Smooth muscle cell (in vitro differentiated cells): ENCODE measurements at regions not wholly inside any gene's neighbourhood (a gene's known extent, or its start where the extent isn't known, plus 50 kb on each side); places are given as distances from the start of the nearest gene placed in this dataset.
A peak's percentile ranks its signal among the peaks of the same experiment; 100 is the strongest.

Experiments
- DNase-seq: peaks from one replicate; lab custom pipeline; 2025; ENCODE audit not compliant: unreplicated experiment; lab: John Stamatoyannopoulos, UW
- H2AFZ ChIP-seq: fragments of 200-600 bp; sonication (generic); 2 replicates; pipeline ENCODE4 v1.6.0; 2016; ENCODE audit warnings: antibody characterized with exemption, low read depth, mild to moderate bottlenecking
- H3F3A ChIP-seq: fragments of 200-600 bp; sonication (generic); 2 replicates; pipeline ENCODE4 v1.6.0; 2017; ENCODE audit warnings: antibody characterized with exemption, low read depth
- H3K27ac ChIP-seq: fragments of 200-600 bp; sonication (generic); 2 replicates; pipeline ENCODE4 v1.5.1; 2016; ENCODE audit warnings: low read depth, mild to moderate bottlenecking
- H3K27me3 ChIP-seq: fragments of 200-600 bp; sonication (generic); 2 replicates; pipeline ENCODE4 v1.6.1; 2016; ENCODE audit warnings: low read depth, mild to moderate bottlenecking
- H3K36me3 ChIP-seq: fragments of 200-600 bp; sonication (generic); 2 replicates; pipeline ENCODE4 v1.5.1; 2016; ENCODE audit warnings: low read depth
- H3K4me1 ChIP-seq: fragments of 200-600 bp; sonication (generic); 2 replicates; pipeline ENCODE4 v1.5.1; 2016; ENCODE audit warnings: low read depth
- H3K4me2 ChIP-seq: fragments of 200-600 bp; sonication (generic); 2 replicates; pipeline ENCODE4 v1.6.0; 2016; ENCODE audit warnings: mild to moderate bottlenecking
- H3K4me3 ChIP-seq: fragments of 200-600 bp; sonication (generic); 2 replicates; pipeline ENCODE4 v1.5.1; 2016; ENCODE audit warnings: mild to moderate bottlenecking
- H3K79me2 ChIP-seq: fragments of 200-600 bp; sonication (generic); 2 replicates; pipeline ENCODE4 v1.6.0; 2016; ENCODE audit warnings: low read depth, mild to moderate bottlenecking
- H3K9ac ChIP-seq: fragments of 200-600 bp; sonication (generic); 2 replicates; pipeline ENCODE4 v1.6.0; 2016; ENCODE audit warnings: low read depth
- H3K9me3 ChIP-seq: fragments of 200-600 bp; sonication (generic); replicated peaks from 2 replicates; pipeline ENCODE4 v1.5.1; 2016; ENCODE audit warnings: low read depth
- H4K20me1 ChIP-seq: fragments of 200-600 bp; sonication (generic); 2 replicates; pipeline ENCODE4 v1.6.0; 2016; ENCODE audit warnings: low read depth
- WGBS: methylation state at CpG from one replicate; pipeline ENCODE4 v1.1.7; 2016; ENCODE audit warnings: low lambda C conversion rate; 5-methylcytosine and 5-hydroxymethylcytosine counted together
- TF ChIP-seq, protein P1 (sequence below): fragments of 200-600 bp; sonication (generic); IDR thresholded peaks from 2 replicates; pipeline ENCODE4 v1.5.1; 2017; ENCODE audit warnings: borderline replicate concordance, mild to moderate bottlenecking, antibody characterized with exemption; ENCODE audit not compliant: insufficient read depth, poor library complexity, severe bottlenecking

- H3K9me3 ChIP-seq = no peaks in the 10 kb centered on the region
- H3K4me2 ChIP-seq = no peak overlapping the region
- H3K79me2 ChIP-seq = no peaks in the 10 kb centered on the region
- H2AFZ ChIP-seq = no peak overlapping the region
- 85% methylated on average over 14 of the region's 14 CpGs for WGBS
- H3K27me3 ChIP-seq = peaks cover 4% of the 10 kb centered on the region
- no peak overlapping the region for H3K4me3 ChIP-seq
- H3K4me1 ChIP-seq = no peaks in the 10 kb centered on the region
- no peak overlapping the region for H3K9ac ChIP-seq
- no peaks in the 10 kb centered on the region for H3F3A ChIP-seq
- no peaks in the 10 kb centered on the region for H3K36me3 ChIP-seq
- H3K27ac ChIP-seq = no peak overlapping the region
- no peaks in the 10 kb centered on the region for H4K20me1 ChIP-seq
- no peak for DNase-seq
- TF ChIP-seq, protein P1, sequence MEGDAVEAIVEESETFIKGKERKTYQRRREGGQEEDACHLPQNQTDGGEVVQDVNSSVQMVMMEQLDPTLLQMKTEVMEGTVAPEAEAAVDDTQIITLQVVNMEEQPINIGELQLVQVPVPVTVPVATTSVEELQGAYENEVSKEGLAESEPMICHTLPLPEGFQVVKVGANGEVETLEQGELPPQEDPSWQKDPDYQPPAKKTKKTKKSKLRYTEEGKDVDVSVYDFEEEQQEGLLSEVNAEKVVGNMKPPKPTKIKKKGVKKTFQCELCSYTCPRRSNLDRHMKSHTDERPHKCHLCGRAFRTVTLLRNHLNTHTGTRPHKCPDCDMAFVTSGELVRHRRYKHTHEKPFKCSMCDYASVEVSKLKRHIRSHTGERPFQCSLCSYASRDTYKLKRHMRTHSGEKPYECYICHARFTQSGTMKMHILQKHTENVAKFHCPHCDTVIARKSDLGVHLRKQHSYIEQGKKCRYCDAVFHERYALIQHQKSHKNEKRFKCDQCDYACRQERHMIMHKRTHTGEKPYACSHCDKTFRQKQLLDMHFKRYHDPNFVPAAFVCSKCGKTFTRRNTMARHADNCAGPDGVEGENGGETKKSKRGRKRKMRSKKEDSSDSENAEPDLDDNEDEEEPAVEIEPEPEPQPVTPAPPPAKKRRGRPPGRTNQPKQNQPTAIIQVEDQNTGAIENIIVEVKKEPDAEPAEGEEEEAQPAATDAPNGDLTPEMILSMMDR = no peak
These were observed 139.2 kb upstream of the SMIM23 start for GRCh38 chr5:171646102-171647042.

DNA sequence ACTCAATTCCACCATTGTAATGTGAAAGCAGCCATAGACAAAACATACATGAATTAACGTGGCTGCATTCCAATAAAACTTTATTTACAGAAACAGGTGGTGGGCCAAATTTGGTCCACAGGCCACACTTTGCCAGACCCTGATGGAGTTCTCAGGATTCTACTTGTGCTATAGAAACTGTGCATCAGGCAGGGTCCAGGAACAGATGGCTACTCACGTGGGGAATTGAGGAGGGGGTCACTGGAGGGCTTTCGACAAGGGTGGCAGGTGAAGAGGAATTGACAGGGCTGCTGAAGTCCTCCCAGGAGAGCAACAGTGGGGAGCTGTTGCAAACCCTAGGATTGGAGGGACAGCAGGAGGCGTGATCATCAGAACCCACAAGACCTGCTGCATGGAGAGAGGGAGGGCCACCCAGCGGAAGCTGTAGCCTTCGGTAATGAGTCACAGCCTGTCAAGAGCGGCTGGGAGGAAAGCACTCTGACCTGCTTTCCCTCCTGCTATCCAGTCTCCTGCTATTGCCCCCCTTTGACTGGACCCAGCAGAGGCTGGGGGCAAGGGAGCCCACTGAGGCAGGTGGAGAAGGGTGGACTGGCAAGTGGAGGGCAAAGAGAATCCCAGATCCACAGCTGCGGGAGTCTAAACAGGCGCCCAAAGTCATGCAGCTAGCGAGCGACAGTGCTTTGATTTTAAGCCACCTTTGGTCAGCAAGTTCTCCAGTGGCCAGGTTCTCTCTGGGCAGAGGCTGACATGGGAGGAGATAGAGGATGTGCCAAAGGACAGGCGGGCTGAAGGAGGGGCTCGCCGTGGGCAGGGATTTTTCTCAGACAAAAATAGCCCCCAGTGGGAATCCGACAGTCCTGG, 138.3 kb upstream of the SMIM23 start:
- Histone ChIP-seq H3K27me3 (peaks cover 4% of the 10 kb centered on the region), H3K36me3 (no peaks in the 10 kb centered on the region), H3K4me1 (no peaks in the 10 kb centered on the region), H3K4me3 (no peak overlapping the region), H4K20me1 (no peaks in the 10 kb centered on the region), H3K4me2 (no peak overlapping the region), H3K79me2 (no peaks in the 10 kb centered on the region), H3K9me3 (no peaks in the 10 kb centered on the region), H3K27ac (no peak overlapping the region), H3F3A (no peaks in the 10 kb centered on the region), H3K9ac (no peak overlapping the region), H2AFZ (peak overlapping the region; percentile 88)
- DNase-seq = no peak
- 57% methylated on average over 15 of the region's 15 CpGs for WGBS
- TF ChIP-seq, protein P1 = no peak

DNA sequence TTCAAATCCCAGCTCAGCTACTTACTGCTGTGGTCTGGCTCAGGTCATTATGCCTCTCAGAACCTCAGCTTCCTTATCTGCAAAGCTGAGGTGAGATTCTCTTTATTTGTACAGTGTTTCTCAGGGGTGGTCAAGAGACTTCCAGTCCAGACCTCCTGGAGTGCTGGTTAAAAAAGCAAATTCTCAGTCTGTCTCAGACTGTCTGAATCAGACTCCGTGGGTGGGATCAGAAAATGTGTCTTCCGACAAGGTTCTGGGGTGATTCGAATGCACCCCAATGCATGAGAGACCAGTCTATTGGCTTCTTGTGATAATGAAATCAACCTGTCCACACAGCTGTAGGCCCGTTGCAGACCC, 137.7 kb upstream of the SMIM23 start:
- Histone ChIP-seq H3K9ac (no peak overlapping the region), H4K20me1 (no peaks in the 10 kb centered on the region), H3K27ac (no peak overlapping the region), H3F3A (no peaks in the 10 kb centered on the region), H3K4me1 (no peaks in the 10 kb centered on the region), H3K4me3 (no peak overlapping the region), H3K79me2 (no peaks in the 10 kb centered on the region), H3K4me2 (no peak overlapping the region), H3K36me3 (no peaks in the 10 kb centered on the region), H3K27me3 (peaks cover 4% of the 10 kb centered on the region), H3K9me3 (no peaks in the 10 kb centered on the region), H2AFZ (no peak overlapping the region)
- TF ChIP-seq, protein P1 = no peak
- 77% methylated on average over 4 of the region's 4 CpGs for WGBS
- no peak for DNase-seq
